GM19397 (cell line): ENCODE measurements at regions not wholly inside any gene's neighbourhood (a gene's known extent, or its start where the extent isn't known, plus 50 kb on each side); places are given as distances from the start of the nearest gene placed in this dataset.
"Not testable (repeated sequence)": the region's sequence is repeated elsewhere in the genome, so short reads cannot be mapped to it uniquely, and the experiment has no call there.

Experiments
- ATAC-seq: cut with Tn5 transposase; IDR thresholded peaks from one replicate; pipeline ENCODE4 v1.9.1; 2021; ENCODE audit warnings: mild to moderate bottlenecking, moderate library complexity; ENCODE audit not compliant: unreplicated experiment

DNA sequence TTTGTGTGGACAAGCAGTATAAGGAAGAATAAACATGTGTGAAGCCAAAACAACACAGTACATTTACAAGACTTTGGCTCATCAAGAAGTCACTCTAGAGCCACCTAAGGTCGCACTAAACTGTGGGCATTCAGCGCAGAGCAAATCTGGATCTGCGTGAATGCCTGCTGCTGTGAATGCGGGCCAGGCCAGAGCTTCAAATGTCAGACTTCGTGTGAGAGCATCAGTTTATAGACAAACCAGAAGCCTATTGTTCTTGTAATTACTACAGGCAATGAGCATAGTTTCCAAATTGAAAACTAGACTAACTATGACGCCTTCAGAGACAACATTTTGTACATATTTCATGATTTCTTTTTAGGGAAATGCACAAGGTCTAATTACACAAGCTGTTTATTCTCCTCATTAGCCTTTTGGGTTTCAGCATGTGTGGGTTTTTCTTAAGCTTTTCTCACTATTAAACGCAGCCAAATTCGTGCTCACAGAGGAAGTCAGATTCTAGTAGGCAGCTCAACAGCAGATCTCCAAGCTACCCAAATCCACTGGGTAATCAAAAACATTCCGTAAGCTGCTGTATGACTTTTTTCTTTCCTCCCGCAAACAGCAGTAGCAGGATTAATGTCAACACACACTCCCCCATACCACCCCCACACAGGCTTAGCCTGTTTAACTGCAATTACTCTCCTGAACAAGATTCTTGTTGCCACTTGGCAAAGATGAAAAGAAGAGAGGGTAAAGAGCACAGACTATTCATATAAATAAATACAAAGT lies 84.5 kb upstream of the SETMAR start:
- no peak for ATAC-seq

- ATAC-seq: no peak
These were observed 84.0 kb upstream of the SETMAR start for GRCh38 chr3:4219227-4219568.

- no peak for ATAC-seq
These were observed 83.1 kb upstream of the SETMAR start for GRCh38 chr3:4220065-4220464.

DNA sequence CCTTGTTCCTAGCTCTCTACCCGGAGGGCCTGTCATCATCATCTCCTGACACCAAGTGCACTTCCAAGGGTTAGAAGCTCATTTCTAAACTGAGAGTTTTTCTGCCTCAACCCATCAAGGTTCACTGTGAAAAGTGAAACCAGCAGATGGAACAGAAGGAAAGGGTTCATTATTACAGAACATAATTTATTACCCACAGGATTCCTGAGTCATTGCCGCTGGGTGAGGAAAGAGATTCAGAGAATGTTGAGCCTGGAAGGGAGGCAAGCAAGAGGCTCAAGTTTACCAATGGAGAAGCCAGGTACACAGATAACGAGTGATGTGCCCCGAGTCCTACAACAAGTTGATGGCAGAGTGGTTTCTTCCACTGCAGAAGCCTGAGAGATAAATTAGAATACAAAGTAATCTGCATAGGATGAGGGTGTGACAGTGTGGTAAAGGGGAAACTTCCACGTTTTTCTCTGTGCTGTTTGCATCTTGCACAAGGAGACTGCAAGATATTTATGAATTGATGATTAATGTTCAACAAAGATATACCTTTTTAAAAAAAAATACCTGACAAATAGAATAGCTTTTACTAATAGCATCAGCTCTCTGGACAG lies 80.5 kb upstream of the SETMAR start:
- no peak for ATAC-seq

GRCh38 chr3:4223777-4224176 lies 79.4 kb upstream of the SETMAR start:
- ATAC-seq: no peak

DNA sequence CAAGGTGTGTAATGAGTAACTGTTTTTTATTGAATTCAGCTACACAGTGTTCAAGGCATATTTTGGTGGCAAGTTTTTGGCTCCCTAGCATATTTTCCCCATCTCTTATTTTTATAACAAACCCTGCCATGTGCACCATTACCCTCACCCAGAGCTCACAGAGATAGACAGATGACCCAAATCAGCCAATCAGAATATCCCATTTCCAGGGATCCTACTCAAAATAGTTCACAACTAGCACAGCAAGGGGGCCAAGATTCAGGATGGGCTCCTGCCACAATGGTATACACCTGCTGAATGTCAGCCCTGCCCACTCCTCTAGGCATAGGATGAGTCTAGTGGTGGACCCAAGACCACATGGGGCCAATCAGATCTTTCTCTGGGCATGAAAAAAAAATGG lies 78.8 kb upstream of the SETMAR start:
- ATAC-seq: no peak

DNA sequence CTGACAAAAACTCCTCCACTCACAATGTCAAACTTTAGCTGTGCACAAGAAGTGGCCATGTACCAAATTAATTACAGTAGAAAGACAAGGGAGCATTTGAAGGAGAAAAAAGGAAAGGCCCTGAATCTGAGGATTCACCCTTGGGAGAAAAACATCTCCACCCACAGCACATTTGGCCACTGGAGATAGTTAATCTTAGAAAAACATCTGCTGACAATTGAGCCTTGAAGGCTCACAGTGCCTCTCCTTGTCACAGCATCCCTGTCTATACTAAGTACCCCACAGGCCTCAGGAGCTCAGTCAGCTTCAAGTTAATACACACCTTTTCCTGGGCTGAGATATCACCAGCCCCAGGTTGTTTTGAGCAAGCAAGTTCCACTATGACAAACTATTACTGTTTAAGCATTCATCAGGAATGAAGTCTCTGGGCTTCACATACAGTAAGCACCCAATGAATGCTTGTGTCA lies 78.1 kb upstream of the SETMAR start:
- no peak for ATAC-seq

- ATAC-seq: no peak
These were observed 74.9 kb upstream of the SETMAR start for GRCh38 chr3:4228295-4228694.

DNA sequence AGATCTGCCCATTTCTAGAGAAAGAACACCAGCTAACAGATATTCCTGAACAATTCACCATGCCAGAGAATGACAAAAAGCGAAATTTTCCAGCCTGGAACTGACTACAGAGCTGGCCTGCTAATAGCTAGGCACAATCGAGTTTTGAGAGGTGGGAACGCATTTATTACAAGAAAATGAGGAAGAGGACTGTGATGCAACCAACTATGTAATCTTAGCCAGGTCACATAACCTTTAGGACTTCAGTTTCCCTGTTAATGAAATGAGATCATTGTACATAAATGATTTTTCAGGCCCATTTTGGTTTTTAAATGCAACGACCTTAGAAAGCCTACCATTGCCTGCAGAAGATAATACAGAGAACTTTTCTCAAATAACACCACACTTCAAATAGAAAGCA lies 72.1 kb upstream of the SETMAR start:
- ATAC-seq: no peak

- ATAC-seq: no peak
These were observed 70.4 kb upstream of the SETMAR start for GRCh38 chr3:4232798-4233197.

DNA sequence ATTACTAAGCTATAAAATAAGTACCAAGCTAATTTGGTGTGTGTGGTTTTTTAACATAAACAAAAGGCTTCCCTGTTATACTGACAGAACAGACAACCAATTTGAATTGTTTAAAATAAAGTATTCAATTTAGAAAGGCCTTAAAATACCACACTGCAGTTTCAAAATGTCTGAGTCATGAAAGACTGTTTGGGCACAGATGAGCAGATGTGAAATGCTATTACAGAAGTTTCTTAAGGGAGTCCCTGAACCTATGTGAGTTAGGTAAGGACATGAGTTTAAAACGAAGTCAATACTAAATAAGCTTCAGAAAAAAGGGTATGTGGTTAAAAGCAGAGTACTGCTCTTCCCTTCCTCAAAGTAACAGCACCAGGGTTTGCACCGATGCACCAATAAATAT lies 69.7 kb upstream of the SETMAR start:
- no peak for ATAC-seq

DNA sequence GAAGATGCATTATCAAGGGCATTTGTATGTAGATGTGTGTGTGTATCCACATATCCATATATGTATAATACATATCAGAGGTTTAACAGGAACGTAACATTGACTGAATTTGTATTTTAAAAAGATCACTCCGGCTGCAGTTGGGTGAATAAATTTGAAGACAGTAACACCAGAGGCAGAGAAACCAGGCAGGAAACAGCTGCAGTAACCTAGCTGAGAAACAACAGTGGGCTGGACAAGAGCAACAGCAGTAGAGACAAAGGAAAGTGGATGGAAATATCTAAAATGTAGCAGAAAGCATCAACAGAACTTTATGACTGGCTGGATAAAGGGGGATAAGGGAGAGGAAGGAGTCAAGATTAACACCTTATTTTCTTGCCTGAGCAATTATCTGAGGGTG lies 68.3 kb upstream of the SETMAR start:
- no peak for ATAC-seq

- no peak for ATAC-seq
These were observed 67.5 kb upstream of the SETMAR start for GRCh38 chr3:4235690-4236089.

- no peak for ATAC-seq
These were observed 61.5 kb upstream of the SETMAR start for GRCh38 chr3:4241595-4242170.

DNA sequence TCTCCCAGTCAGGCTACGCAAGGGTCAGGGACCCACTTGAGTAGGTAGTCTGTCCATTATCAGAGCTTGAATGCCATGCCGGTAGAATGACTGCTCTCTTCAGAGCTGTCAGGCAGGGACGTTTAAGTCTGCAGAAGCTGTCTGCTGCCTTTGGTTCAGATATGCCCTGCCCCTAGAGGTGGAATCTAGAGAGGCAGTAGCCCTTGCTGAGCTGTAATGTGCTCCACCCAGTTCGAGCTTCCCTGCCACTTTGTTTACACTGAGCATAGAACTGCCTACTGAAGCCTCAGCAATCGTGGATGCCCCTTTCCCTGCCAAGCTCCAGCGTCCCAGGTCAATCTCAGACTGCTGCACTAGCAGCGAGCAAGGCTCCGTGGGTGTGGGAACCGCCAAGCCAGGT lies 57.5 kb upstream of the SETMAR start:
- ATAC-seq: no peak

GRCh38 chr3:4247391-4247790 lies 55.8 kb upstream of the SETMAR start:
- ATAC-seq: no peak

GRCh38 chr3:4250064-4250463 lies 53.1 kb upstream of the SETMAR start:
- ATAC-seq: no peak

DNA sequence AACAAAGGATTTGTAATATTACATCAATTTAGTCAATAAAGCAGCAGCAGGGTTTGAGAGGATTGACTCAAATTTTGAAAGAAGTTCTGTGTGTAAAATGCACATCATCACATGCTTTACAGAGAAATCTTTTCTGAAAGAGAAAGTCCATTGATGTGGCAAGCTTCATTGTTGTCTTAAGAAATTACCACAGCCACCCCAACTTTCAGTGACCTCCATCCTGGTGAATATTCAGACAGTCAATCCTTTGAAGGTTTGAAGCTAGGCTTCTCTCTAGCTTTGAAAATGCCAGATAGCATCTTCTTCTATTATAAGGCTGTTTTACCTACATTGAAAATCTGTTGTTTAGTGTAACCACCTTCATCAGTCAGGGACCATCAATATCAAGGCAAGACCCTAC lies 51.8 kb upstream of the SETMAR start:
- ATAC-seq: no peak

DNA sequence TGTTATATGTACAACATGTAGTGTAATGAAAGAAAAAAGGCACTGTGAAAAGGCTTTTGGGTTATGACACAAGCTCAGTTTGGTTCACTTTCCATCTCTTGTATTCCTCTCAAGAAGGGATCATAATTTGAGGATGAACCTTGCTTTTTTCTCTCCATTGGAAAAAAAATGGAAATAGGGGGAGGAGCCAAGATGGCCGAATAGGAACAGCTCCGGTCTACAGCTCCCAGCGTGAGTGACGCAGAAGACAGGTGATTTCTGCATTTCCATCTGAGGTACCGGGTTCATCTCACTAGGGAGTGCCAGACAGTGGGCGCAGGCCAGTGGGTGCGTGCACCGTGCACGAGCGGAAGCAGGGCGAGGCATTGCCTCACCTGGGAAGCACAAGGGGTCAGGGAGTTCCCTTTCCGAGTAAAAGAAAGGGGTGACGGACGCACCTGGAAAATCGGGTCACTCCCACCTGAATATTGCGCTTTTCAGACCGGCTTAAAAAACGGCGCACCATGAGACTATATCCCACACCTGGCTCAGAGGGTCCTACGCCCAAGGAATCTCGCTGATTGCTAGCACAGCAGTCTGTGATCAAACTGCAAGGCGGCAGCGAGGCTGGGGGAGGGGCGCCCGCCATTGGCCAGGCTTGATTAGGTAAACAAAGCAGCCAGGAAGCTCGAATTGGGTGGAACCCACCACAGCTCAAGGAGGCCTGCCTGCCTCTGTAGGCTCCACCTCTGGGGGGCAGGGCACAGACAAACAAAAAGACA lies 49.9 kb upstream of the SETMAR start:
- ATAC-seq: not testable (repeated sequence)
